NCI-H1092 treated with DMSO at 0.1 percent for 48 hours (cell line): ENCODE measurements at regions not wholly inside any gene's neighbourhood (a gene's known extent, or its start where the extent isn't known, plus 50 kb on each side); places are given as distances from the start of the nearest gene placed in this dataset.
"Not testable (repeated sequence)": the region's sequence is repeated elsewhere in the genome, so short reads cannot be mapped to it uniquely, and the experiment has no call there.

Experiments used
- DNase-seq: peaks from one replicate; lab custom pipeline; 2025; lab: John Stamatoyannopoulos, UW

- DNase-seq, result no peak
These were observed 248.4 kb upstream of the JARID2 start for GRCh38 chr6:14997507-14997906.

- no peak for DNase-seq
These were observed 246.8 kb upstream of the JARID2 start for GRCh38 chr6:14999106-14999505.

- no peak for DNase-seq
These were observed 244.5 kb upstream of the JARID2 start for GRCh38 chr6:15001326-15001910.

GRCh38 chr6:15008269-15008668 is 237.6 kb upstream of the JARID2 start:
- no peak for DNase-seq

GRCh38 chr6:15014958-15015357 is 230.9 kb upstream of the JARID2 start:
- DNase-seq, result no peak

- no peak for DNase-seq
These were observed 229.1 kb upstream of the JARID2 start for GRCh38 chr6:15016813-15017212.

GRCh38 chr6:15017261-15017660 is 228.6 kb upstream of the JARID2 start:
- no peak for DNase-seq

GRCh38 chr6:15017803-15018202 is 228.1 kb upstream of the JARID2 start:
- DNase-seq, result no peak

- DNase-seq, result no peak
These were observed 225.6 kb upstream of the JARID2 start for GRCh38 chr6:15020119-15020770.

- no peak for DNase-seq
These were observed 224.8 kb upstream of the JARID2 start for GRCh38 chr6:15021074-15021473.

- not testable (repeated sequence) for DNase-seq
These were observed 222.9 kb upstream of the JARID2 start for GRCh38 chr6:15023018-15023417.

GRCh38 chr6:15023448-15023847 is 222.4 kb upstream of the JARID2 start:
- DNase-seq, result no peak

- no peak for DNase-seq
These were observed 220.4 kb upstream of the JARID2 start for GRCh38 chr6:15025446-15025845.

- peak; percentile 79 for DNase-seq
These were observed 219.0 kb upstream of the JARID2 start for GRCh38 chr6:15026832-15027231.

- DNase-seq, result no peak
These were observed 218.4 kb upstream of the JARID2 start for GRCh38 chr6:15027472-15027871.

- no peak for DNase-seq
These were observed 213.9 kb upstream of the JARID2 start for GRCh38 chr6:15032015-15032414.

- DNase-seq, result peak; percentile 1
These were observed 212.0 kb upstream of the JARID2 start for GRCh38 chr6:15033850-15034203.

- DNase-seq, result peak; percentile 2
These were observed 209.1 kb upstream of the JARID2 start for GRCh38 chr6:15036690-15037245.

GRCh38 chr6:15037253-15037652 is 208.6 kb upstream of the JARID2 start:
- no peak for DNase-seq

- no peak for DNase-seq
These were observed 207.7 kb upstream of the JARID2 start for GRCh38 chr6:15038013-15038791.

- DNase-seq, result no peak
These were observed 206.7 kb upstream of the JARID2 start for GRCh38 chr6:15039136-15039535.

- DNase-seq, result no peak
These were observed 202.9 kb upstream of the JARID2 start for GRCh38 chr6:15042938-15043337.
